Suppressor macrophage treated with lipopolysaccharide for 4 hours (primary cell): ENCODE measurements at regions not wholly inside any gene's neighbourhood (a gene's known extent, or its start where the extent isn't known, plus 50 kb on each side); places are given as distances from the start of the nearest gene placed in this dataset.

Experiments
- DNase-seq: peaks from one replicate; pipeline ENCODE4 v3.0.0-alpha.2; 2020

GRCh38 chr20:7818477-7818876 lies 121.8 kb downstream of the HAO1 start:
- no peak for DNase-seq

DNA sequence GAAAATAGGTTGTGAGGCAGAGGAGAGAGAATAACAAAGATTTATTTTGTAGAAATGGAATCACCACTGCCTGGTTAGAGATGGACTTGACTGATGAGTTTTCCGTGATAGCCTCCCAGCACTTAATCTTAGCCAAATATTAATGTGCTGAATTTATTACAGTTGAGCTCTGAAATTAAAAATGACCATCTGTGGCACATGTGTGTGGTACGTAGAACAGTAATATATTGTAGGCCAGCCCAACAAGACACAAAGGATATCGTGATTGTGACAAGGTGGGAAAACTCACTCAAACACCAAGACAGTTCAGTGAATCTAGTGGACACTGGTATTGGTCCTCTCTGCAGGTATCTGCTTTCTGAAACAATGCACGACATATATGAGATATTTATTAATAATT lies 119.4 kb downstream of the HAO1 start:
- DNase-seq, result no peak

DNA sequence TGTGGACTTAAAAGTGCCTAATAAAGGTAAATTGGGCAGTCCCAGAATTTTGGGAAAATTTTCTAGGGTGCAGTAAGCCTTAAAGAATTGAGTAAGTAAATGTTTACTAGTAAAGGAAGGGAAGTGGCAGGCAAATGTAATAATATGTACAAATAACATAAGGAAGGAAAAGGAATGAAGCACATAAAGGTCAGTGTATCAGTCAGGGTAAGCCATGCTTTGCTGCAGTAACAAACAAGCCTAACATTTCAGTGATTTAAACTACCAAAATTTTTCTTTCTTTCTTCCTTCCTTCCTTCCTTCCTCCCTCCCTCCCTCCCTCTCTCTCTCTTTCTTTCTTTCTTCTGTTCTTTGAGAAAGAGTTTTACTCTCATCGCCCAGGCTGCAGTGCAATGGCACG lies 117.5 kb downstream of the HAO1 start:
- no peak for DNase-seq

GRCh38 chr20:7828437-7828836 lies 111.8 kb downstream of the HAO1 start:
- DNase-seq, result no peak

DNA sequence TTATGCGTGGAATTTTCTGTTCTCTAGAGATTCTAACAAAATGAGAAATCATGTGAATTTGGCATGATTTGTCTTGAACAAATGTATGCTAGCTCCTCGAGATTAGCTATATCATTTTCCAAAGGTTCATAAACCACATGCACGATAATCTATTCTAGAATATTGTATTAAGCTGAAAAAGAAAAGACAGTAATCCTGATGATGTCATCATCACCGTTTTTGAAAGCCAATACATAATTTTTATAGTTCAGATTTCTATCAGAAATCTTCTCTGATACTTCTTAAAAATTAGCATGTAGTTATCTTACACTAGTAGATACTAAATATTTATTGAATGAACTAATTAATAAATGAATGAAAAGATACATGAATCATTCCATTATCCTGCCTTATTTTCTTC lies 111.2 kb downstream of the HAO1 start:
- no peak for DNase-seq

DNA sequence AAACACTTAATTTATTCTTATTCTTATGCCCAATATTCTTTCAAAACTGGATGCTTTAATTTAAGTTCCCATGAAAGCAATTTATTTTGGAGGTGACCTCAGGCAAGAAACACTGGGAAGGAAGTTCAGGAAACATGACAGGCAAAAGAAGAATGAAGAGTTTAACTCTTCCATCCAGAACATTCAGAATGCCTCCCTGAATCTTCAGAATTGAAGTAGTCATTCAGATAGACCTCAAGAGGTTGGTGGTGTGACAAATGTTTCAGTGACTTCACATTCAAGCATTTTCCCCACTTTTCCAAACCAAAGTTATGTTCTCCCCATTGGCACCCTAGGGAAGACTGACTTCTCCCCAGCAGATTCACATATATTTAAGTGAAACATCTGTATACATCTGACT lies 110.5 kb downstream of the HAO1 start:
- no peak for DNase-seq
